Esophagus muscularis mucosa (tissue), 4 donors: ENCODE measurements at regions not wholly inside any gene's neighbourhood (a gene's known extent, or its start where the extent isn't known, plus 50 kb on each side); places are given as distances from the start of the nearest gene placed in this dataset.

Experiments
- CTCF ChIP-seq, 3 experiments: fragments of 200-600 bp in 2 of 3; fragments of 450-650 bp in 1 of 3; sonication (generic) in 2 of 3; IDR thresholded peaks; one replicate each; pipeline ENCODE4 v1.5.1; 2017 to 2019; ENCODE audit warnings: antibody characterized with exemption in 3 of 3, mild to moderate bottlenecking in 2 of 3, moderate library complexity in 1 of 3
- EP300 ChIP-seq: sonication (generic); formaldehyde crosslinking; IDR thresholded peaks from one replicate; pipeline ENCODE4 v1.6.1; 2017; ENCODE audit warnings: antibody characterized with exemption
- POLR2A ChIP-seq: fragments of 450-650 bp; IDR thresholded peaks from one replicate; pipeline ENCODE4 v1.6.1; 2017; ENCODE audit warnings: antibody characterized with exemption, moderate library complexity, mild to moderate bottlenecking, low read depth
- POLR2AphosphoS5 ChIP-seq, 2 donors: sonication (generic); formaldehyde crosslinking; IDR thresholded peaks; one replicate each; pipeline ENCODE4 v1.6.1; 2017; ENCODE audit warnings: antibody characterized with exemption in 2 of 2

- TF ChIP-seq CTCF (IDR thresholded peaks at IDR 0.05) (no peak), POLR2A (no peak), POLR2AphosphoS5 (IDR thresholded peaks at IDR 0.05) (no peak), EP300 (no peak)
Observed at GRCh38 chr3:110521019-110521418, 550.6 kb upstream of the NECTIN3 start.
